ENCODE measurements at regions not wholly inside any gene's neighbourhood (a gene's known extent, or its start where the extent isn't known, plus 50 kb on each side); places are given as distances from the start of the nearest gene placed in this dataset.

GRCh38 chrX:131942034-131942433 lies 81.1 kb upstream of the STK26 start:
- Mint-ChIP-seq H3K36me3 (ENCODE audit: low read depth) (no peaks in the 10 kb centered on the region), H3K27me3 (no peaks in the 10 kb centered on the region), H3K4me1 (ENCODE audit: low read depth) (no peaks in the 10 kb centered on the region), H3K4me3 (no peak overlapping the region), H3K27ac (no peak overlapping the region), H3K9me3 (no peaks in the 10 kb centered on the region)
- POLR2A ChIA-PET, result no interaction called here
- Histone ChIP-seq H3K9me3 (ENCODE audit: control insufficient read depth in 1 of 2, insufficient read depth in 1 of 2, low read length in 2 of 2) (no peaks in the 10 kb centered on the region), H3K36me3 (ENCODE audit: insufficient read depth, low read length) (no peaks in the 10 kb centered on the region), H3K4me1 (ENCODE audit: insufficient read depth, low read length) (no peaks in the 10 kb centered on the region), H3K27me3 (ENCODE audit: control insufficient read depth in 1 of 2, insufficient read depth in 2 of 2, low read length in 2 of 2) (no peaks in the 10 kb centered on the region), H3K4me3 (ENCODE audit: low read length) (no peak overlapping the region), H3K27ac (ENCODE audit: low read depth in 1 of 2, low read length in 2 of 2) (no peak overlapping the region)
- ATAC-seq (ENCODE audit: poor library complexity) (no peak), DNase-seq (no peak)
- intact Hi-C loops (cut with DNase I, micrococcal nuclease), result no loop called here
- CTCF ChIA-PET, result no interaction called here
- no peak for TF ChIP-seq CTCF (IDR thresholded peaks at IDR 0.05)

- Histone ChIP-seq H3K27ac (ENCODE audit: low read depth in 1 of 2, low read length in 2 of 2) (no peak overlapping the region), H3K27me3 (ENCODE audit: control insufficient read depth in 1 of 2, insufficient read depth in 2 of 2, low read length in 2 of 2) (no peaks in the 10 kb centered on the region), H3K36me3 (ENCODE audit: insufficient read depth, low read length) (no peaks in the 10 kb centered on the region), H3K4me1 (ENCODE audit: insufficient read depth, low read length) (no peaks in the 10 kb centered on the region), H3K4me3 (ENCODE audit: low read length) (no peak overlapping the region), H3K9me3 (ENCODE audit: control insufficient read depth in 1 of 2, insufficient read depth in 1 of 2, low read length in 2 of 2) (no peaks in the 10 kb centered on the region)
- TF ChIP-seq CTCF (IDR thresholded peaks at IDR 0.05), result no peak
- Mint-ChIP-seq H3K36me3 (ENCODE audit: low read depth) (no peaks in the 10 kb centered on the region), H3K4me3 (no peak overlapping the region), H3K27me3 (no peaks in the 10 kb centered on the region), H3K4me1 (ENCODE audit: low read depth) (no peaks in the 10 kb centered on the region), H3K27ac (no peak overlapping the region), H3K9me3 (no peaks in the 10 kb centered on the region)
- ChIA-PET POLR2A (interaction anchor here (0.6 kb wide), 1 partner anchor 101 kb away, joined by 3 read pairs; no protein-coding TSS in a partner anchor), CTCF (no interaction called here)
- DNase-seq (no peak), ATAC-seq (ENCODE audit: poor library complexity) (no peak)
- intact Hi-C loops (cut with DNase I, micrococcal nuclease), result no loop called here
These were observed 77.9 kb upstream of the STK26 start for GRCh38 chrX:131944936-131945902.

GRCh38 chrX:131951166-131951565 lies 71.9 kb upstream of the STK26 start:
- Mint-ChIP-seq H3K36me3 (ENCODE audit: low read depth) (no peaks in the 10 kb centered on the region), H3K27me3 (no peaks in the 10 kb centered on the region), H3K27ac (no peak overlapping the region), H3K9me3 (no peaks in the 10 kb centered on the region), H3K4me1 (ENCODE audit: low read depth) (no peaks in the 10 kb centered on the region), H3K4me3 (no peak overlapping the region)
- no peak overlapping the region for H3K27ac ChIP-seq (ENCODE audit: low read depth in 1 of 2, low read length in 2 of 2)
- ChIA-PET CTCF (no interaction called here), POLR2A (no interaction called here)
- DNase-seq, result no peak
- intact Hi-C loops (cut with DNase I, micrococcal nuclease), result no loop called here
- TF ChIP-seq CTCF (IDR thresholded peaks at IDR 0.05), result no peak
- H3K36me3 ChIP-seq (ENCODE audit: insufficient read depth, low read length), result no peaks in the 10 kb centered on the region
- H3K4me1 ChIP-seq (ENCODE audit: insufficient read depth, low read length), result no peaks in the 10 kb centered on the region
- no peaks in the 10 kb centered on the region for H3K27me3 ChIP-seq (ENCODE audit: control insufficient read depth in 1 of 2, insufficient read depth in 2 of 2, low read length in 2 of 2)
- H3K9me3 ChIP-seq (ENCODE audit: control insufficient read depth in 1 of 2, insufficient read depth in 1 of 2, low read length in 2 of 2), result no peaks in the 10 kb centered on the region
- no peak overlapping the region for H3K4me3 ChIP-seq (ENCODE audit: low read length)
- no peak for ATAC-seq (ENCODE audit: poor library complexity)

Measured in CD4-positive, alpha-beta T cell (primary cell).